ENCODE measurements at regions not wholly inside any gene's neighbourhood (a gene's known extent, or its start where the extent isn't known, plus 50 kb on each side); places are given as distances from the start of the nearest gene placed in this dataset.

DNA sequence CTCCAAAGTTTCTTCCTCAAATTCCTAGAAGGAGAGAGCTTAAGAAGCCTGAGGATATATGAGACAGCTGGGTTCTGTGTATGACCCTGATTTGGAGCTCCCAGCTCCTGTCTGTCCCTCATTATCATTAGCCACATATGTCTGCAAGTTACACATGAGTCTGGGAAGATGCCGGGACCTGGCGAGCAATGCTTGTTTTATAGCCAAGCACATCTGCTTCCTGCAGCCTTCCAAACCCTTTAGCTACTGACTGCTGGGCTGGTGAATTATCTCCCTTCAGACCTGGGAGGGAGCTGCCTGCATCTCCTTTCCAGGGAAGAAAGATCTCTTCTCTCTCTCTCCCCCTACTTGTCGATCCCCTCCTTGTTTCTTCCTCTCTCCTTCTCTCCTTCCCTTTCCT is 556.7 kb upstream of the BOD1L1 start:
- no peak for DNase-seq

DNA sequence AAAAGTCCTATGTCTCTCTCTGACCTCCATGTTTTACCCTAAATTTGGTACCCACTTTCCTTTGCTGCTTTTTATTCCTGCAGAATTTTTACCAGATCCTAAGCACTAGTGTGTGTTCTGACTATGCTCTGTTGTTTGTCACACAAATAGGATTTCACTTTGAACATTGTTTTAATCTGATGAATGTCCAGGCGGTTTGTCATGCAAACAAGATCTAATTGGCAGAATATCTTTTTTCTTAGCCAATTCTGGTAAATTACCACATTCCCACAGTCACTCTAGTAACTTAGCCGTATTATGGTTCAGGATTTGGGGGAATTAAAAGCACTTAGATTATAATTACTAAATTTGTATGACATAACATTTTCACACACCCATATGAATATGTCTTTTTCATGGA is 557.2 kb upstream of the BOD1L1 start:
- DNase-seq: no peak

DNA sequence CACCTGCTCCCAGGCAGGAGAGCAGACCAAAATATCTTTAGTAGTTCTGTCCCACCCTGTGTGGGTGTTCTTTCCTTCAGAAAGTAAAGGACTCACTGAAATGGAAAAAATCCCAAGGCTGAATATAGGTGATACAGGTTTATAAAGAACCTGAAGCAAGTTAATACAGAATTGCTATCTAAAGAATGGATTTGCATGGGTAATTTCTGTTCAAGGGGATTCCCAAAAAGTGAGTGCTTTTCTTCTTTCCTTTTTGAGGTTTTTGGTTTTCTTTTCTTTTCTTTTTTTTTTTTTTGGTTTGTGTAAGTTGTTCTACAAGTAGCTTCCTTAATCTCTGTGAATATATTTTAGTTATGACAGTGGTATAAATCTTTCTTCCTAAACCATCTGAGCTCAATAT is 560.7 kb upstream of the BOD1L1 start:
- no peak for DNase-seq

DNA sequence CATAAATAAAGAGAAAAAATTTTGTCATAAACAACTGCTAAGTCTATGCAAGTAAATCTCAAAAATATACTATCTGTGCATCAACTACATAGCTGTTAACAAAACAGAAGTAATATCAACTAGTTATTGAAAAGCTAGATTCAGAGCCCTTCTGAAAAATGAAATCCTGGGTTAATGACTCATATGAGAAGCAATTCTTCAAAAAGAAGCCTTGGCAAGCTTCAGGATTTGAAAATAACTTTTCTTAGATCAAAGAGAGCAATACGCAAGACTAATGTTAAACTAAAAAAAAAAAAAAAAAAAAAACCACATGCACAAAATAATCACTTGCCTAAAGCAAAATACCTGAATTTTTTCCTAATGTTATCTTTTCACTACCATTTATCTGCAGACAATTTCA is 566.1 kb upstream of the BOD1L1 start:
- no peak for DNase-seq

DNA sequence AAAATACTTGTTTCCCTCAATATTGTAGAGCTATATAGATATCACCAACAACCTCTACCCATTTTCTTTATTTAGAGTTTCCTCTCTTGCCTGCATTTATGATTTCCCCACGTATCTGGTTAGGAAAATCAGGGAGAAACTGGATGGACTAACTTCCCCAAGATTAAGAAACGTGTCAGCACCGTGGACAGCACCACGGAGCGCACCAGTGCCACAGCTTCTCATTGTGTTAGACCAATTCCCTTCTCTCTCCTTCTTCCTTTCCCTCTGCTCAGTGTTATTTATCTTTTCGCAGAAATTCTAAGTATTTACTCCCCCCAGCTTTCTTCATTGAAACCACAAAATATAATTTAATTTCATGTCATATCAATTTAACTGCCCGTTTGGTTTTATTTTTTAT is 568.6 kb upstream of the BOD1L1 start:
- no peak for DNase-seq

DNA sequence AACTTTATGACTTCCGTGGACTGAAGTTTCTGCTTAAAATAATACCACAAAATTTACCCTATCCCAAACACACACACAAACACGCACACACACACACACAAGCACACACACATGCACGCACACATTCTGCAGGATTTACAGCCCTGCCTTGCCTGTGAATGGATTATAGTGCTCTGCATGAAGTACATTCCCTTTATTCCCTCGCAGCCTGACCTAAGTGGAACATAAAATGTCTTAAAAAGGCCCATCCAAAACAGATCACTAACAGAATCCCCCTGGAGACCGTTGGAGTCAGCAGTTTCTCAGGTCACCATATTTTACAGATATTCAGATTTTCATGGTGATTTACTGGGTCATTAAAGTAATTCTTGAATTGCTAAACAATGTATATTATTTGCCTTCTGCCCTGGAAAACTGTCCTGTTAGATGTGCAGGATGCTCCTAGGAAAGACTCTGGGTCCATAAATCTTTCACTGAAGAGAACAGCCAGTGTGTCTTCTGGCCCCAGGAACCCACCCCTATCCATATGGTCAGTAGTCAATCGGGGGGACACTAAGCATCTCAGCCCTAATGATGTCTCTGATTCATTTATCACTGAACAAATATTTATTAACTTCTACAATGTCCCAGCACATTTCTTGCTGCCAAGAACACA is 587.7 kb upstream of the BOD1L1 start:
- no peak for DNase-seq

DNA sequence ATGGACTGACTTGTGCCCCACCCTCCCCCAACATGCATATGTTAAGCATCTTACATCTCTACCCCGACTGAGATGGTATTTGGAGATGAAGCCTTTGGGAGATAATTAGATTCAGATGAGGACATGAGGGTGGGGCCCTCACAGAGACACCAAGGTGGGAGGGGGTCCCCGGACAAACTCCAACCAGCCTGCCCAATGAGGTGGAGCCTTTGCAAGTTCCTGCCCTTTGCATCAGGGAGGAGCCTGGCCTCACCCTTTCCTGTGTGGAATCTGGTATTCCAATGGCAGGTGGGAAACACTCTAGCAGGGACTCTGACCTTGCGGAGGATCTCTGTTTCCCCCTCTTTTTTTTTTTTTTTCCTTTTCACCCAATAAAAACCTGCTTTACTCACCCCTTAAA is 589.9 kb upstream of the BOD1L1 start:
- no peak for DNase-seq

DNA sequence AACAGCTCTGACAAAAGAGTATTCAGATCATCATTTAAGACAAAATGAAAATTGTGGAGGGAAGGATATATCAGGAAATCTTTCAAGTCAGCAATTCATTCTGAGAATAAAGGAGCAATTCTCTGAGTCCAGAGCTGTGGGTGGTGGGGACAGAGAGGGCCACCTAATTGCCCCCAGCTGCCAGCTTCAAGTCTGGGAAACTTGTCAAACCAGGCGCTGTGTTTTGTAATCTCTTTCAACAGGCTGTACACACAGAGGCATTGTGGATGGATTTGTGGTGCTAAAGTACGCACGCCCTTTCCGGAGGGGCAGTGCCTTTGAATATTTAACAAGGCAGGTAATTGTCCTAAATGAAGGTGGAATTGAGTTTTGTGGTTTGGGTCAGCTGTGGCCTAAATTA is 591.1 kb upstream of the BOD1L1 start:
- no peak for DNase-seq

DNA sequence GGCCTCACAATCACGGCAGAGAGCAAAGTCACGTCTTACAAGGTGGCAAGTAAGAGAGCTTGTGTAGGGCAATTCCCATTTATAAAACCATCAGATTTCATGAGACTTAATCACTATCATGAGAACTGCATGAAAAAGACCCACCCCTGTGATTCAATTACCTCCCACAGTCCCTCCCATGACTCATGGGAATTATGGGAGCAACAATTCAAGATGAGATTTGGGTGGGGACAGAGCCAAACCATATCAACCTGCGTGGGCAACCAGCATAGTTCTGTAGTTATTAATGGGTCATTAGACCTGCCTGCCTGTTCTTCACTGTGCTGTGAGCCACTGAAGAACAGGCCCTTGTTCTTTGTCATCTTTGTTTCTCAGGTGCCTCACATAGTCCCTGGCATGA is 593.7 kb upstream of the BOD1L1 start:
- no peak for DNase-seq

DNA sequence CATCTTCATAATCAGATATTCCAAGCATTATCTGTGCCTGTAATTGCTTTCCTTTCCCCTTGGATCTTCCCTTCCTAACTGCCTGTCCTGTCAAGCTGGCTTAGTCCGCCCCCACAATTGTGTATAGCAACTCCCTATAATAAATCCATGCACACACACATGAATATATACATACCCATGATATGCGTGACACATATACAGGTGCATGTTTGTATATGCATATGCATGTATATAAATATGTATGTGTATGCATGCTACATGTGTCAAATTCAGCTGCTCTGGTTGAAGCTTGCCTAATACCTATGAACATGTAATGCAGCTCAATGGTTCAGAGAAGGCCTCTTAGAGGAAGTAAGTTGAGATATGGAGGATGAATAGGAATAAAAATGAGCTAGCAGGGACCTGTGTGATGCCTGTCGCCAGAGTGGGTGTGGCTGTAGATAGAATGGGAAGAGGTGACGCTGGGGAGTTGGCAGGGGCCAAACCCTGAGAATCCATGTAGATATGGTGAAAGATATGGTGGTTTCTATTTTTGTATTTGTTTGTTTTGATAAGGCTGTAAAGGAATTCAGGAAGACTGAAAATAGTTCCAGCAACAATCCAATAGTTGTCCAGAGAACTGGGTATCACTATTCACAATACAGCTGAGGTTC is 595.0 kb upstream of the BOD1L1 start:
- DNase-seq: no peak

DNA sequence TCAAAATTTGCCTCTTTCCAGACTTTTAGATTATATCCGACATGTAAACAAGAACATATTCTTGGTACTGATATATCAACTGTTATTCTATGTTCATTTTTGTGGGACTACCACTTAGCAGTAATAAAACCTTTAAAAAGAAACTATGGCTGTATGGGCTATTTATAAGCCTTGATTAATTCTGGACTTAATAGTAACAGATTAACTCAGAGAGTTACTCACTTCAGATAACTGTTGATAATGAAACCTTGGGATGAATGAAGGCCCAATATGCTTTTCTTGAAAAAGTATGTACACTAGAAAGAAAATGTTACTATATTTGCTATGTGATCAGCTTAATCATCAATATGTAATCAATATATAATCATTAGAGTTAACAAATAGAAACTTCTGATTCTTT is 595.9 kb upstream of the BOD1L1 start:
- no peak for DNase-seq

DNA sequence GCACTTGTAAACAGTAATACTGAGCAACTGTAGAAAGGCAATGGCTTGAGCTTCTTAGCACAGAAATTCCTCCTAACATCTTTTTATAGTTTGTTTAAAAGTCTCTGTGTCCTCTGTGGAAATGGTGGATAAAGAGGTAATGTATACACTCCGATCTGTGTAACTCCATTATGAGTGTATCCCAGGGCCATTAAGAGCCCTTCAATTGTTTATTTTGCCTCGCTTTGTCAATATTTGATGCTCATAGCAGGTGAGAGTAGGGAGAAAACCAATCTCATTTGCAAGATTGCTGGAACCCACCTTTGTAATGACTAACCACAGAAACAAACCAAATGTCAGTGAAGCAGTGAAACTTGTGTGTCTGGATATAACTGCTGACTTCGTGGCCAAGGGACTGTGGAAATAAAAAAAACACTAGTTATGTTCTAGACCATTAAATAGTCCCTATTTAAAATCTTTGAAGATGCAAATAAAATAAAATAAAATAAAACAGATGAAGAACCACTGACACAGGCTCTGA is 598.2 kb upstream of the BOD1L1 start:
- peak; percentile 93 for DNase-seq

DNA sequence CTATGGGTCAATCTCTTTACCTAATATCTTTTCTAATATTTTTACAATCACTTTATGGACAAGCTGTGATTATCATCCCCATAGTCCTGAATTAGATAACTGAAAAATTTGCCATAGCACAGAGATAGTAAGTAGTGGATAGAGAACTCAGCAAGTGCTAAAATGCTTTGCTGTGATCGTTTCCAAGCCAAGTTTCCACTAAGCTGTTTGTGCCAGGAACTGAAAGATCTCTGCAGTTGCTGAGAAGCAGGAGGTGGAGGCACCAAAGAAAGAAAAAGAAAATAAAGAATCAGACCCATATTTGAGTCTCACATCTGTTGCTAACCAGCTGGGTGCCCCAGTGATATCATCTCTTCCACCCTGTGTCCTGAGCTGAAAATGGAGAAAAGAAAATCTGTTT is 605.6 kb upstream of the BOD1L1 start:
- DNase-seq: no peak

DNA sequence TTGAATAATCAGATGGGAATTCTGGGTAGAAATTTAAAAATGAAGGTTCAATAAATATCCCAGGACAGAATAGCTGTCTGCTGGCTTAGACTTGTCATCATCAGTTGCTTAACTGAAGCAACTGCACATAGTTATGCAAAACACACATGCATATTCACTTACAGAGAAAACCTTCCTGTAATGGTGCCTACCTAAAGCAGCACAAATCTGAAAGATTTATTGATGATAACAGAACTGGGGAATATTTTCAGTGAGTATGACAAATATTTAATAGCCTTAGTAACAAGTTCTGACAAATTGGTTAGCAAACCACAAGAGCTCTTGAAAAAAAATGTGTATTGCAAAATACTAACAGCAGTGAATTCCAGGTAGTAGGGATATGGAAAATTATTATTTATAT is 606.8 kb upstream of the BOD1L1 start:
- DNase-seq: no peak

DNA sequence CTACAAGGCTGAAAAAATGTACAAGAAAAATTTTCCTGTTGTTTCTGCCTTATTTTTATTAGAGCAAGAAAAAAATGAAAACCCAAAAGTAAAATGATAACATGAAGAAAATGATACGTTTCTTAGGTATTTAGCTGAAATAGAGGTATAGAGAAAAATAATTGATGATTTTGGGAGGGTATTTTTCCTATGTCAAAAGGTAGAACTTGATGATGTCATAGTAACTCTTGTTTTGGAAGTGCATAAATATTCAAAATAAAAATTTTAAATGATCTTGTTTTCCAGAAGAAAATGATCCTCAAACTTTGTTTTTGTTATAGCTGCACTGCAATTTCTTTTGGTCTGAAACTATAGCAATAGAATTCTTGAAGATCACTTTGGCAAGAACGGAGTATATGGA is 608.8 kb upstream of the BOD1L1 start:
- no peak for DNase-seq

DNA sequence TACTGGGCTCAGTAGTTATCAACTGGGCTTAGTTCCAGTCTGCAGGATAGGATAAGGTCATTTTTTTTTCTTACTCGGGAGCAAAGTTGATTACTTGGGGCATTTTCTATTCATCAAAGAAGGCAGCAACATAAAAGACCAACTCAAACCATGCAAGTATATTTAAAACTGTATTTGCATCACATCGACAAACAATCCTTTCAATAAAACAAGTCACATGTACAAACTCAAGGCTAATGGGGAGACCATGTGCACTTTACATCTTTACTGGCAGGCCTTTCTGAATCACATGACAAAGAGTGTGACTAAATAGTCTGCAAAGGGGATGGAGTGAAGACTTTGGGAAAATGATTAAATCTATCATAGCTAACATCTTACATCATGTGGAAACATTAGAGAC is 610.4 kb upstream of the BOD1L1 start:
- DNase-seq: no peak

DNA sequence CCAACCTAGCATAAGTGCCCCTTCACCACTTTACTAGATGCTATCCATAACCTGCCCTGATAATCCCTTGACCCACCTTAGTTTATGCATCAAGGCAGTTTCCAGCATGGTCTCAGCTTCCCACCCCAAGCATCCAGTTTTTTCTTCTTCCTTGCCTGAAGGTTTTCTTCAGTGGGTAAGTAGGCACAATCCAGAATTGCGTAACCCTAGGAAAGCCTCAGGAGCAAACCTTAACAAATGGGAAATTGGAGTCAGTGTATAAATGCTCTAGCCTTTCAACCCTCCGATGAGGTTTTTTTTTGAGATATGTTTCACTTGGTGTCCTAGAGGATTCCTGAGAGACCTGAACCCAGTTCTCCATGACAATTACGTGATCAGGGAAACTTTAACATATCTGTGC is 614.0 kb upstream of the BOD1L1 start:
- no peak for DNase-seq

DNA sequence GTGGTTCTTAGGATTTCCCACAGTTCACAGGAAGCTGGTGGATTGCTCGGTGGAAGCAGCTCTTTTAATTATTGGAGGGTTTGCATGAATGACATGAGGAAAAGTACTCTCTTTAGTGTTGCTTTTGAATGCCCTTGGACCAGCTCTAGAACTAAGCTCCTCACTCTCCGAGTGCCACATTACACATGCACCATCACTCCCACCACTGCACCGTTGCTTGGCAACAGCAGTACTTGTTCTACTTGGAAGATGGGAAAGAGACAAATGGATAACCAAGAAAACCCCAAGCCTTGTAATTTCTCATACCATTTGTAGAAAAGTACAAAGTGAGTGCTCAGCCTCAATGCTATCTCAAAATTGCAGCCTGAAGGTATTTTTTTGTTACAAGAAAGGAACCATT is 620.2 kb upstream of the BOD1L1 start:
- DNase-seq: no peak

DNA sequence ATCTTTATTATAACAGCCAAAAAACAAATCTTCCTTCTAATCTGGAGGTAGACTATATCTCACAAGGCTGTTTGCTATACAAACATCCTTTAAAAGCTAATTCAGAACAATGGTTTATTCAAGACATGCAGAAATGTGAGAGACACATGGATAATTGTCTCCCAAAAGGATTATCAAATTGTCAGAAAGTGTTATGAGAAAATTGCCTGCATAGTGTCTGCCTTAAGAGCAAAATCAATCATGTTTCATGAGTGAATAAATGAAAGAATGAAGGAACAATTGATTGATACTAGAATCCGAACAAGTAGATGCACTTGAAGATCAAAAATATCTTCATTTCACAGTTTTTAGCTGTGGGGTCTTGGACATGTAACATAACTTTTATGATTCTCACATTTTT is 621.7 kb upstream of the BOD1L1 start:
- DNase-seq: no peak

DNA sequence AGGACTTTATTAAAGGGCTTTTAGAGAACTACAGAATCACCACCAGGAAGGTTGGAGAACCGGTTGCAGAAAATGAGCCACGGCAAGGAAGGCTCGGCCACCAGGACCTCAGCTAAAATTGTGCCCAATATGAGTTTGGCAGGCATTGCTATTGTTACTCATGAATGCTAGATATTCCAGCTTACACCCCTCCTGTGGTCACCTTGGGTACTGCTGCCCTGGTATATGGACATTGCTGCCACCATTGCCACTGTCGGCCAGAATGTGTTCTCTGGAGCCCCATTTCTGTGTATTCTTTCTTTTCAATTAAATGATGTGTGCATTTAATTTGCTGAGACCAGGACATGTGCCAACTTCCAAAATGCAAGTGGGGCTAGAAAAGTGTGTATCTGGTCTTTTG is 626.7 kb upstream of the BOD1L1 start:
- no peak for DNase-seq

DNA sequence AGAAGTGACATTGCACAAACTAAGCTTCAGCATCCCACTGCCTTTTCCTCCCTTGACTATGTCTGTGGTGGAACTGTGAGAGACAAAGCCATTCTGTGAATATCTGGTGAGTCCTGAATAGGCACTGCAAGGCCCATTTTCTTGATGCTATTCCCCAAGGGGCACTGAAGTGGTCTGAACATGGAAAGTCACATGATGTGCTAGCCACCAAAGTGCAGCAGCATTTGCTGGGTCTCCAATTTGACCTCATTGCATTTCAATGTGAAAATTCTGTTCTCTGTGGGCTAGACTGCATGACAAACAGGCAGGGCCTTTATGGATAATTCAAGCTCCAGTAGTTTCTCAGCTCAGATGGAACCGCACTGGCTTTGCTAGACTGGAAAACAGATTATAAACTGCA is 627.4 kb upstream of the BOD1L1 start:
- DNase-seq: no peak

DNA sequence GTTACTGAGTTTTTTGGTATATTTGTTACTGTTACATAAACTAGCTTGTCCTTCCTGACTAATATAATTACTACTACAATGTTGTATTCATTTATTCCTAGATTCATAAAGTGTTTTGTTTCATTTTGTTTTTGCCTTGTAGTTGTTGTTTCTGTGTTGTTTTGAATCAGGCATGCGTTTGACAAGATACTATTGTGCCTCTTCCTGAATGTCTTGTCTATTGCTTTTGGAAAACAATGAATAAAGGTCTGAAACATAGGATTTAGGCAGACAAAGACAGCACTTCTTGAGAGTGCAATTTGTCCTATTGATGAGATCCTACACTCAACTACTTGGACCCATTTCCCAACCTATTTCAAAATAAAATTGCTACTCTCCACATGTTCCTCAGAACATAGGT is 630.4 kb upstream of the BOD1L1 start:
- no peak for DNase-seq

DNA sequence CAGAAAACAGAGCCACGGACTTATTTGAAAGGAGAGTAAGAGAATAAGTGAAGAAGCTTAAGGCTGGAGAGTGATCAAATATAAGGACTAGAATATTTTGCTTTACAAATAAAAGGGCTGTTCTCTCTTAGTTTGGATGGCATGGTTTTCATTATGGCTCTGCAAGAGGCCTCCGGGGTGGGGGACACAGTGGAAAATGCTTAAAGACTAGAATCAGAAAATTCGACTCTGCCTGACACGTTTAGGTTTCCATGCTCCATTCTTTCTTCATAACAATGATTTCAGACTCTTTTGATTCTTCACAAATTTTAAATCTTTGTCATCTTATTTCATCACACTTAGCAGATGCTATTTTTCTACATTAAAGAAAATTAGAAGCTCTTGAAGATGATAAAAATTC is 632.4 kb upstream of the BOD1L1 start:
- DNase-seq: no peak

DNA sequence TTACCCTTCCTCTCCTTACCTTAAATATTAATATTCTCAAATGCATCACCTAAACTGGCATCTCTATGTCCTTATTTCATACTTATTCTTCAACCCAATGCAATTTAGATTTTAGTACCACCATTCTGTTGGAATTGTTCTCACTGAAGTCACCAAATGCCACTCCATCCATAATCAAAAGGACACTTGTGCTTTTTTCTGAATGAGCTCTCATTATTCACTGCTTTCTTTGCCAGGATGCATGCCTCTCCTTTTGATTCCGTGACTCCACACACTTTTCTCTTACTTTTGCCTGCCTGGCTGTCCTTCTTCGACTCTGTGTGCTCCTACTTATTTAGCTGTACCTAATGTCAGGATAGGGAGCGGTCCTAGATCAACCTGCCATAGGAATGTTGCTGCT is 633.1 kb upstream of the BOD1L1 start:
- DNase-seq: no peak

DNA sequence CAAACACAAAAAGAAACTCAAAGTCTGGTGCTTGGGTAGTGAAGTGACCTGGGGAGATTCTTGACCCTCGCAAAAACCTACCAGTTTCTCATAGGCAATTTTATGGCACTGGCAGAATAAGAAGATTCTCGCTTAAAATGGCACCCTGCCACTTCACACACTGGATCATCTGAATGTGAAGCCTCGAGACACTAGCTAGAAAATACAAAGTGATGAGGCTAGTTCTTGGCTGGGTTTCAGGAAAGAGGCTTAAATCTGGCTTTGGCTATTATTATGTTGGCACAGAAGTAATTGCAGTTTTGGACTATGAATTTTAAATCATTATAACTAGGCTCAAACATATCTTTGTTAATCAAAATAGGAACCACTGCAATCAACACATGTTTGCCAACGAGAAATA is 634.7 kb upstream of the BOD1L1 start:
- DNase-seq: no peak
